Spleen (tissue), 11 donors: ENCODE measurements at regions not wholly inside any gene's neighbourhood (a gene's known extent, or its start where the extent isn't known, plus 50 kb on each side); places are given as distances from the start of the nearest gene placed in this dataset.

ENCODE experiments used
- DNase-seq: peaks from one replicate; pipeline ENCODE4 v3.0.0-alpha.2; 2020
- H3K27ac ChIP-seq, 8 donors: fragments of 200-600 bp; sonication (generic) in 7 of 8; 1 replicate in 4 of 8; 2 replicates in 4 of 8; pipeline versions ENCODE4 v1.5.0 to v1.8.0; 2016 to 2021; ENCODE audit warnings: inconsistent platforms in 4 of 8, mild to moderate bottlenecking in 4 of 8, moderate library complexity in 1 of 8
- H3K27me3 ChIP-seq, 7 donors: fragments of 200-600 bp; sonication (generic) in 6 of 7; replicated peaks in 1 of 7; 1 replicate in 4 of 7; 2 replicates in 3 of 7; pipeline versions ENCODE4 v1.5.0 to v1.8.0; 2016 to 2021; ENCODE audit warnings: inconsistent platforms in 3 of 7, mild to moderate bottlenecking in 1 of 7
- H3K36me3 ChIP-seq, 6 donors: fragments of 200-600 bp; sonication (generic) in 5 of 6; 1 replicate in 4 of 6; 2 replicates in 2 of 6; pipeline versions ENCODE4 v1.5.0 to v1.8.0; 2016 to 2021; ENCODE audit warnings: inconsistent platforms in 2 of 6
- H3K4me1 ChIP-seq, 6 donors: fragments of 200-600 bp; sonication (generic) in 5 of 6; 1 replicate in 3 of 6; 2 replicates in 3 of 6; pipeline versions ENCODE4 v1.5.0 to v1.8.0; 2016 to 2021; ENCODE audit warnings: inconsistent platforms in 3 of 6
- H3K4me3 ChIP-seq, 8 donors: fragments of 200-600 bp; sonication (generic) in 7 of 8; 1 replicate in 4 of 8; 2 replicates in 4 of 8; pipeline versions ENCODE4 v1.5.0 to v1.8.0; 2016 to 2021; ENCODE audit warnings: inconsistent platforms in 4 of 8, mild to moderate bottlenecking in 4 of 8, moderate library complexity in 2 of 8
- H3K9me3 ChIP-seq, 8 donors: fragments of 200-600 bp; sonication (generic) in 7 of 8; 1 replicate in 4 of 8; 2 replicates in 4 of 8; pipeline versions ENCODE4 v1.5.0 to v1.8.0; 2016 to 2021; ENCODE audit warnings: inconsistent platforms in 4 of 8
- CTCF ChIP-seq, 11 experiments: fragments of 200-600 bp in 7 of 11; fragments of 450-650 bp in 4 of 11; sonication (generic) in 4 of 11; IDR thresholded peaks in 8 of 11; conservative IDR thresholded peaks in 3 of 11; 1 replicate in 7 of 11; 2 replicates in 4 of 11; pipeline versions ENCODE4 v1.4.0 to v1.8.0; 2016 to 2021; ENCODE audit warnings: antibody characterized with exemption in 11 of 11, inconsistent platforms in 4 of 11, mild to moderate bottlenecking in 1 of 11
- POLR2A ChIP-seq, 3 donors: fragments of 450-650 bp; IDR thresholded peaks; one replicate each; pipeline ENCODE4 v1.5.1; 2017; ENCODE audit warnings: antibody characterized with exemption in 3 of 3, mild to moderate bottlenecking in 1 of 3
- POLR2AphosphoS5 ChIP-seq, 3 donors: sonication (generic); formaldehyde crosslinking; IDR thresholded peaks; one replicate each; pipeline ENCODE4 v1.5.1; 2017; ENCODE audit warnings: antibody characterized with exemption in 3 of 3
- WGBS, 5 donors: extraction: QIAGEN DNeasy Blood & Tissue Kit in 3 of 5; methylation state at CpG; one replicate each; pipeline versions ENCODE4 v1.1.5 to v1.1.7; 2013 to 2018; 5-methylcytosine and 5-hydroxymethylcytosine counted together
- intact Hi-C: fragments of 100-400 bp; cut with DNase I; formaldehyde crosslinking; loops from one replicate; pipeline ENCODE4 v1.15.0; 2023; ENCODE audit warnings: low total_unique reads
- donor health status: healthy with polysubstance abuse.
- donor health status: DM: no; HTN: no; CAD: no; lungs with moderate emphysema.
- donor health status: DM: no; HTN: no; CAD: no.
- donor health status: Bipolar disorder and iron deficiency.
- donor health status: healthy.
- donor health status: DM: no; HTN: no; CAD: no.
- donor health status: DM: yes; HTN: yes; CAD: no.

- DNase-seq = no peak
- Histone ChIP-seq H3K4me3 (no peak overlapping the region), H3K27me3 (no peaks in the 10 kb centered on the region), H3K36me3 (no peaks in the 10 kb centered on the region), H3K9me3 (no peaks in the 10 kb centered on the region), H3K27ac (no peak overlapping the region), H3K4me1 (no peaks in the 10 kb centered on the region)
- TF ChIP-seq POLR2AphosphoS5 (IDR thresholded peaks at IDR 0.05) (no peak), CTCF (IDR thresholded peaks at IDR 0.05 in 8 of 11, conservative IDR thresholded peaks at IDR 0.05 in 3 of 11) (no peak), POLR2A (IDR thresholded peaks at IDR 0.05) (no peak)
- WGBS, 5 donors = 87 to 95% (median 93%) methylated on average over 4 of the region's 4 CpGs
- intact Hi-C loops = no loop called here
Measured at GRCh38 chr15:47971637-47972036, 149.2 kb upstream of the SLC24A5 start.

GRCh38 chr15:47972738-47973137, 148.1 kb upstream of the SLC24A5 start:
- intact Hi-C loops = no loop called here
- TF ChIP-seq POLR2AphosphoS5 (IDR thresholded peaks at IDR 0.05) (no peak), POLR2A (IDR thresholded peaks at IDR 0.05) (no peak), CTCF (IDR thresholded peaks at IDR 0.05 in 8 of 11, conservative IDR thresholded peaks at IDR 0.05 in 3 of 11) (no peak)

GRCh38 chr15:47974724-47975123, 146.1 kb upstream of the SLC24A5 start:
- Histone ChIP-seq H3K27me3 (no peaks in the 10 kb centered on the region), H3K9me3 (no peaks in the 10 kb centered on the region), H3K4me3 (no peak overlapping the region), H3K27ac (no peak overlapping the region), H3K36me3 (no peaks in the 10 kb centered on the region), H3K4me1 (no peaks in the 10 kb centered on the region)
- 40 to 74% (median 57%) methylated on average over 1 of the region's 1 CpG for WGBS, 5 donors
- TF ChIP-seq CTCF (IDR thresholded peaks at IDR 0.05 in 8 of 11, conservative IDR thresholded peaks at IDR 0.05 in 3 of 11) = no peak
- no peak for TF ChIP-seq POLR2AphosphoS5 (IDR thresholded peaks at IDR 0.05)
- TF ChIP-seq POLR2A (IDR thresholded peaks at IDR 0.05) = no peak
- intact Hi-C loops = no loop called here
- DNase-seq = no peak

More at GRCh38 chr15:47972738-47973137, 148.1 kb upstream of the SLC24A5 start:
- 66 to 82% (median 79%) methylated on average over 3 of the region's 3 CpGs for WGBS, 5 donors
- H3K9me3 ChIP-seq = no peaks in the 10 kb centered on the region
- H3K4me3 ChIP-seq = no peak overlapping the region
- no peak for DNase-seq
- no peaks in the 10 kb centered on the region for H3K36me3 ChIP-seq
- no peaks in the 10 kb centered on the region for H3K27me3 ChIP-seq
- no peak overlapping the region for H3K27ac ChIP-seq
- H3K4me1 ChIP-seq = no peaks in the 10 kb centered on the region

GRCh38 chr15:47975427-47975826, 145.4 kb upstream of the SLC24A5 start:
- no peaks in the 10 kb centered on the region for H3K4me1 ChIP-seq
- no peak overlapping the region for H3K4me3 ChIP-seq
- H3K36me3 ChIP-seq = no peaks in the 10 kb centered on the region
- TF ChIP-seq POLR2AphosphoS5 (IDR thresholded peaks at IDR 0.05) (no peak), POLR2A (IDR thresholded peaks at IDR 0.05) (no peak), CTCF (IDR thresholded peaks at IDR 0.05 in 8 of 11, conservative IDR thresholded peaks at IDR 0.05 in 3 of 11) (no peak)
- DNase-seq = no peak
- no peaks in the 10 kb centered on the region for H3K9me3 ChIP-seq
- no peak overlapping the region for H3K27ac ChIP-seq
- intact Hi-C loops = no loop called here
- no peaks in the 10 kb centered on the region for H3K27me3 ChIP-seq
